GF-D8 (cell line): ENCODE measurements at regions not wholly inside any gene's neighbourhood (a gene's known extent, or its start where the extent isn't known, plus 50 kb on each side); places are given as distances from the start of the nearest gene placed in this dataset.
"Not testable (repeated sequence)": the region's sequence is repeated elsewhere in the genome, so short reads cannot be mapped to it uniquely, and the experiment has no call there.

Experiments
- DNase-seq: peaks from one replicate; lab custom pipeline; 2025; lab: John Stamatoyannopoulos, UW

DNA sequence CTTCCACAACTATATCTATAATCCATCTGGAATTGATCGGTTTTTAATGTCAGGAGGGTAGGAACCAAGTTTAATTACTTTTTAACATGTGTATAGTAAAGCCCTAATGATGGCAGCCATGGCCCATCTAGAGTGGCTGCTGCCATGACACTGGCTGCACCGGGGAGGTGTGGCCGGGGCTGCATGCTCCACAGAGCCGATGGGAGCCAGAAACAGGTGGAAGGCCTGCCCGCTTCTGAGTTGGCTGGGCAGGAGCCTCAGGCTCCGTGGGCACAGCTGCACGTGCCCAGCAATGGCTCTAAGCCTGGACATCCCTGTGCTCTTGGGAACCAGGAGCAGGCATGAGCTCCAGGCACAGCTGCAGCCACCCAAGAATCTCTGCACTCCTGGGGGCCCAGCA, 73.0 kb downstream of the GBP6 start:
- no peak for DNase-seq

DNA sequence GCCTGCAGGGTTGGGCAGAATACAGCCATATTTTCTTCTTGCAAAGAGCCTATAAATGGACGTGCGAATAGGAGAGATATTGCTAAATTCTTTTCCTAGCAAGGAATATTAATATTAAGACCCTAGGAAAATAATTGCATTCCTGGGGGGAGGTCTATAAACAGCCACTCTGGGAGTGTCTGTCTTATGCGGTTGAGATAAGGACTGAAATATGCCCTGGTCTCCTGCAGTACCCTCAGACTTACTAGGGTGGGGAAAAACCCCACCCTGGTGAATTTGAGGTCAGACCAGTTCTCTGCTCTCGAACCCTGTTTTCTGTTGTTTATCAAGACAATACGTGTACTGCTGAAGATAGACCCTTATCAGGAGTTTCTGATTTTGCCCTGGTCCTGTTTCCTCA, 74.4 kb downstream of the GBP6 start:
- DNase-seq, result not testable (repeated sequence)

DNA sequence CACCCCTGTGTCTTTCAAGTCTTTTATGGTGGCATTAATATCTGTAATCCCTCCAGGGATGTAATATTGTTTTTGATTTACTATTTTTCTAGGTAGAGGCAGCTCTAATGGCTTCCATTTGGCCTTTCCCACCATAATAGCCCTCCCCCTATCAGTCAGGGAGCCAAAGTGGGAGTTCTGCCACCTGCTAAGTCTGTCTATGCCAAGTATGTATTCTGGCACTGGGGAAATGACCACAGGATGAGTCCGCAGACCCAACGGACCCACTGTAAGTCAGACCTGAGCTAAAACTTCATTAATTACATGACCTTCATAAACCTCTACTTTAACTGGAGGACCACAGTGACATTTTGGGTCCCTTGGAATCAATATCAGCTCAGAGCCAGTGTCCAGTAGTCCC, 77.1 kb downstream of the GBP6 start:
- no peak for DNase-seq

DNA sequence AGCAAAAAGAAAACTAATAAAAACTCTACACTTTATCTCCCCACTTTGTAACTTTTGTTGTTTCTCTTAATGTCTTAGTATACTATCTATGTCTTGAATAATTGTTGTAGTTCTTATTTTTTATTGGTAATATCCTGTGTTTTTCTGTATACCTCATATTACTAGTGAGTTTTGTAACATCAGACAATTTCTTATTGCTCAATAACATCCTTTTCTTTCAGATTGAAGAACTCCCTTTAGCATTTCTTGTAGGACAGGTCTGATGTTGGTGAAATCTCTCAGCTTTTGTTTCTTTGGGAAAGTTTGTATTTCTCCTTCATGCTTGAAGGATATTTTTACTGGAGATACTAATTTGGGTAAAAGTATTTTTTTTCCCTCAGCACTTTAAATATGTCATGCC, 79.8 kb upstream of the LRRC8B start:
- no peak for DNase-seq

DNA sequence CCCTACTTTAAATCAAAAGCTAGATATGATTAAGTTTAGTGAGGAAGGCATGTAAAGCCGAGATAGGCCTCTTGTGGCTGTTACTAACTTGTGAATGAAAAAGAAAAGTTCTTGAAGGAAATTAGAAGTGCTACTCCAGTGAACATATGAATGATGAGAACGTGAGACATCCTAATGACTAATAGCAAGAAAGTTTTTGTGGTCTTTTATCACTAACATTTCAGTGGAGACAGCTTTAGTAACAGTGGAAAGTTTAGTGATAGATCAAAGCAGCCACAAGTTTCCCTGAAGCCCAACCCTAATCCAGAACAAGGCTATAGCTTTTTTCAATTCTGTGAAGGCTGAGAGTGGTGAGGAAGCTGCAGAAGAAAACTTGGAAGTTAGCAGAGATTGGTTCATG, 73.6 kb upstream of the LRRC8B start:
- DNase-seq, result no peak

DNA sequence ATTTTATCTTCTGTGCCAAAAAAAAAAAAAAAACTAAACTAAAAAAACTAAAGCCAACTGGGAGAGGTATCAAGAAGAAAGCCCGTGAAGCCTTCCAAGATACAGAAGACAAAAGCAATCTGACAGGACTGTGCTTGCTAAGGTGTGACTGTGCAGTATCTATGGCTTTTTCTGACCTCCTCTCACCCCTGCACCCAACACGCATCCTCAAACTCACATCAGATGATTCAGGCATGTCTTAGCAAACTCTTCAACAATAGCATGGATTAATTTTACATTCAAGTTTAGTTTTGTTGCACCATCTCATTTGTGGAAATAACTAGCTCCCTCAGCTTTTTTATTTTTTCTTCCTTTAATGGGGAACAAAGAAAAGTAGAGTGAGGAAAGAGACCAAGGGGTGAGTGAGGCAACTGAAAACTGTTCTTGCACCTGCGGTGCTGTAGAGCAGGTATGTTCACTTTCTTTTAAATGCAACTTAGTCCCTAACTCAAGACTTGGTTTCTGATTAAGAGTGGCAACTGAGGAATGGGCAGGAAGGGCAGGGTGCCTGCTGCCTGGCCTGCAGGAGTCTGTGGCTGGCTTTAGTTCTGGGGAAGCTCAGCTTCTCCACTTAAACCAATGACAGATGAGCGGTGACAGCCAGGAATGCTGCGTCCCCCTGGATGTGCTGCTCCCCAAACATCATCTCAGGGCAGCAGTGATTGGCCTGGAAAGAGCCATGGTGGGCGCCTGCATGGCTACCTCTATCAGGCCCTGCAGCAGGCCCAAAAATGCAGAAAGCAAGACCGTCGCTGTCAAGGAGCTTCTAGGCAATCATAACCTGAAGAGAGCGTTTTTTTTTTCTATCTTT, 71.3 kb upstream of the LRRC8B start:
- DNase-seq, result no peak

DNA sequence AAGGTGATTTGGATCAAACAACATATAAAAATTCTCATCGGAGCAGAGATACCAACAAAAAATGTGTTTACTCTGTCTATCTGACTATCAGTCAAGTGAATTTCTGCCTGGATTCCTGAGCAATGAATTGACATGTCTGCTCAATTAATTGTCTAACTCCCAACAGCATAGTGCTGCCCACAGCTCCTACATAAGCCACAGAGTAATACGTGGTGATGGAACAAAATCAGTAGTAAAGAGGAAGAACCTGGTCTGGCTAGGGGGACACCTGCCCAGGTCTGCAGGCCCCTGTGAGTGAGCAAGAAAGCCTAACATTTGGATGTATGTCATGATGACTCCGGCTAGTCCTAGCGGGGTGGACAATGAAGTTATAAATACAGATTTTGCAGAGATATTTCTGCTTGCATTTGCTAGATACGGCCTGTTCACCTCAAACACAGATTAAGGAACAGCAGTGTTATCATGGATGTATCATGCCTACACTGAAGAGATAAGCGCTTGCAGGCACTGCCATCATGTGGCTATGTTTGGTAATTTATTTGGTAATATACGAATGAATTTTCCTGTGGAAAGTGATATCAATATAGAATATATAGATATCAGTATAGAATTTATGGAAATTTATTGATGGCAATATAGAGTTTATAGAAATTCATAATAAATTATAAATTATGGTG, 69.6 kb upstream of the LRRC8B start:
- DNase-seq, result peak; percentile 15

DNA sequence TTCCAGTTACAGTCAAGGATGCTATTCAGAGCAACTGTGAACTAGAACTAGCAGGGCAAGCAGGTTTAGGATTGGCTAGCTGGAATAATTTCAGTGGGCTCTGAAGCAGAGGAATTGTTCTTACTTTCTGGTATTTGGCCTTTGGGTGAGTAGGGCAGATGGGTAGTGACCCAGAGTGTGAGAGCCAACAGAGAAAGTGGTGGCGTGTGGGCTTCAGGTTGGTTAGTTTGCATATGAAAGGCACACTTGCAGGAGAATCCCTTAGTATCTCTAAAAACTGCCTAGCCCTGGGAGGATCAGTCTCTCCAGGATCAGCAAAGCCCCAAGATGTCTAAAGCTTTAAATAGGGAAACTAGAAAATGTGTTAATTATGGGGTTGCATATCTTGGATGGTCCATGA, 67.6 kb upstream of the LRRC8B start:
- no peak for DNase-seq

DNA sequence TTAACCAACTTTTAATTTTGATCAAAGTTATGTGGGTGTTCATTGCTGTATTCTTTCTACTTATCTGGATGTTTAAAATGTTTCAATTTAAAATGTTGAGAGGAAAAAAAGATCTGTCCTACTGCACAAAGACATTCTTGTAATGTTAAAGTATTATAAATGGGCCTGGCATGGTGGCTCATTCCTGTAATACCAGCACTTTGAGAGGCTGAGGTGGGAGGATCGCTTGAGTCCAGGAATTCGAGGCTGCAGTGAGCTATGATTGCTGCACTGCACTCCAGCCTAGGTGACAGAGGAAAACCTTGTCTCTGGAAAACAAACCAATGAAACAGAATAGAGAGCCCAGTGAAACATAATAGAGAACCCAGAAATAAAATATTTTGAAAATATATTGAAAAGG, 65.5 kb upstream of the LRRC8B start:
- DNase-seq, result no peak

DNA sequence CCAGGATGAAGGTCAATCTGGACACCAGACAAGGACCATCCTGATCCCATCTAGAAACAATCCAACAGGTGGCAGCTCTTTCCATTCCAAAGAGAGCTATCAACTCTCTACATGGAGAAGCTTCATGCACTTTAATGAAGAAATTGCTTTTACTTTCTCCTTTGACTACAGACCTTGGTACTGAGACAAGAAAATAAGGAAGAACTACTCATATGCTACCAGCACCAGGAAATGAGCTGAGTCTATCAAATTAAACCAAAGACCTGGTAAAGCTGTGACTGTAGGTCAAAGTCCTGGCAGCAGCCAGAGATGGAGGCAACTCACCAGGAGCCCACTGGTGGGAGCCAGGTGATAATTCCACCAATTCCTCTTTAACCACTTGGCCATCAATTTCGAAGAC, 64.3 kb upstream of the LRRC8B start:
- DNase-seq, result no peak

DNA sequence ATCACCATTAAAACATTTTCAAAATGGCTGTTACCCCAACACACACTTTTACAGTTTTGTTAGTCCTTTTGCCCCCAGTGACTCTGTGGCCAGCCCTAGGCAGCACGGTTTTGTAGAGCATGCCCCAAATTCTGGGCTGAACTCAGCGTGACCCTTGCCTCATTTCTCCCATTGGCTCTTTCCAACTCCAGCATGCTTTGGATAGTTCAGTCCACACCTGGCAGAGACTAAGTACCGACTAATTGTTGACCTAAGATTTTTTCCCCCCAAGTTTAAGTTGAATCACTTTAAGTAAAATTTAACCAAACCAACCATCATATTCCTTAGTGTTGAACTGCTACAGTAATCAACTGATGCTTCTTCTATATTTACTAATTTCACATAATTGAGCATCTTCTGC, 62.4 kb upstream of the LRRC8B start:
- DNase-seq, result no peak

DNA sequence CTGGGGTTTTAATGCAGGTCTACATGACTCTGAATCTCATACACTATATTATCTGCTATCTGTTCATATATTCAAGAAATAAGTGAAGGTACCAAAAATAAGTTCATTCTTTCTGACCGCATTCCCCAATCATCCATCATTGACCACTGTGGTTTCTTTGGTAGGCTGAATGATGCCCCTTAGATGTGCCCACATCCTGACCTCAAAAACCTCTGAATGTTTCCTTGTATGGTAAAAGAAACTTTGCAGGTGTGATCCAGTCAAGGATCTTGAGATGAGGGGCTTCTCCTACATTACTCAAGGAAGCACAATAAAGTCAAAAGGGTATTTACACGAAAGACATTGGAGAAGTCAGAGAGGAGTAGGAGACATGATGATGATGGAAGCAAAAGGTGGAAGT, 60.6 kb upstream of the LRRC8B start:
- DNase-seq, result no peak

DNA sequence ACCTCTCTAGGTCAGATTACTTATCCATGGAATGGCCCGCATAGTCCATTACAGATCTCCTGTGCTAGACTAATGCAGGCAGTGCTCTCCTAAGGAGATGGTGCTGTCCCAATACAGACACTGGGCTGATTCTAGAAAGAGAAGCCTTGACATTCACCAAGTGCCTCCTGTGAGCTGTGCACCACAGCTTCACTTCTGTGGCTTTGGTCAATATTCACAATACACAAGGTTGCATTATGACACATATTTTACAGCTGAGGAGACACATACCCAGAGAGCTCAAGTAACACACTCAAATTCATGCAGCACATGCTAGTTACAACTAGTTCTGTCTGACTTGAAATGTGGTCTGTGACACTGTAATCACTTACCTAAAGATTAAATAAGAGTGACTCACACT, 59.4 kb upstream of the LRRC8B start:
- DNase-seq, result no peak

DNA sequence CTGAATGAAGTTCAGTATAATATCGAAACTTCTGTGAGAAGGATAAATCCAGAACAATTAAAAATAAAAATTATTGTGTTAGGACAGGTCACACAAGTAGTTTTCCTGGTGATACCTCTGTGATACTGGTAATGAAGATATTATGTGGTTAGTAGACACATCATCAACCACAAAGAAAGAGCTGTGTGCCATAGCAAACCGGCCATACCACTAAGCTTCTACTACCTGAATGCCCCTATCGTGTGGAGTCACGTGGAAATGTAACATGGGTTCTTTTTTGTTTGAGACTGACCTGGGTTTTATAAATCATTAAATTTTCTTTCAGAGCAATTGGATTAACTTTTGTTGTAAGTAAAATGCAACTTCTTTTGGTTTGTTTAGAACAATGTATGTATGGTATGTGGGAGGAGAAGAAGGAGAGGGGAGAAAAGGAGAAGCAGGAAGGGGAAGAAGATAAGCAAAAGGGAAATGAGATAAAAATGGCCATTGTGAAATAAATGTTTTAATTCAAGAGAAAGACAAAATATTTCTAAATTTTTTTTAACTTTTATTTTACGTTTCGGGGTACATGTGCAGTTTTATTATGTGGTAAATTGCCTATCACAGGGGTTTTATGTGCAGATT, 58.2 kb upstream of the LRRC8B start:
- peak; percentile 35 for DNase-seq

DNA sequence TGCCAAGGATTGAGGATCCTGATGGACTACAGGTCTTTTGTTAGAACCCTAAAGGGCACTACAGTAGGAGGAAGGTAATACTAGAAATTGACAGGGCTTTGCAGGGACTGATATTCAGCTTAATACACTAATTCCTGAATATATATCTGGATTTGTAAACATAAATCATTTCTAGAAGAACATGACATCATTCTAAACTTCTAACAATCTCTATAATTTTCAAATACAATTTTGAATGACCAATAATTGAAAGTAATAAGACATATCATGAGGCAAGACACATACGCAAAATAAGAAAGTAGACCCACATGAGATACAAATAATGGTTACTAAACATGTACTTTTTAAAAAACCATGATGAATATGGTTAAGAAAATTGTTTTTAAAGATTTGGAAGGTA, 52.4 kb upstream of the LRRC8B start:
- DNase-seq, result no peak

DNA sequence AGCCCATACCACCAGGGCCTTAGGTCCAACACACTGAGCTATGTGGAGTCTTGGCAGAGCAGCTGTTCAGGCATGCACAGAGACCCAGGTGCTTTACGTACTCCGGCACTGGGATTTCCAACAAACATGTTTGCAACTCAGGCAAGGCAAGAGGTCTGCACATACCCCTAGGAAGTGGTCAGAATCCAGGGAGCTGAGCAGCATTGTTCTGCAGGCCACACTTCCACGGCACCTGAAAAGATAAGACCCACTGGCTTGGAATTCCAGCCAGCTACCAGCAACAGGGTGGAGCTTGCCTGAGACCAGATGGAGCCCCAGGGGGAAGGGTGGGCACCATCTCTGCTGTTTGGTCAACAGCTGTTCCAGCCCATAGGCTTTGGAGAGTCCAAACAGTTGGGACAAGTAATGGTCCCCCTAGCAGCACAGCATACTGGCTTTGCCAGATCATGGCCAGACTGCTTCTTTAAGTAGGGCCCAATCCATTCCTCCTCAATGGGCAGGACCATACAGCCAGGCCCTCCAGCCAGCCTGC, 51.7 kb upstream of the LRRC8B start:
- DNase-seq, result no peak
